Lung (tissue), 11 donors: ENCODE measurements at regions not wholly inside any gene's neighbourhood (a gene's known extent, or its start where the extent isn't known, plus 50 kb on each side); places are given as distances from the start of the nearest gene placed in this dataset.

Experiments
- ATAC-seq: fragments of 200-7000 bp; cut with Tn5 transposase; one replicate; pipeline ENCODE4 v1.9.1; 2020; ENCODE audit warnings: moderate number of reproducible peaks; ENCODE audit not compliant: insufficient read depth, low FRiP score
- DNase-seq, 3 donors: peaks; one replicate each; pipeline ENCODE4 v3.0.0-alpha.2; 2013 to 2017
- H3K27ac ChIP-seq, 2 donors: one replicate each; pipeline ENCODE4 v1.5.1; 2013; ENCODE audit warnings: mild to moderate bottlenecking in 2 of 2, moderate library complexity in 2 of 2, control low read depth in 1 of 2, inconsistent platforms in 1 of 2, low read depth in 1 of 2, low read length in 1 of 2
- H3K27me3 ChIP-seq, 3 donors: one replicate each; pipeline ENCODE4 v1.5.1; 2013; ENCODE audit warnings: low read length in 2 of 3; ENCODE audit not compliant: control insufficient read depth in 3 of 3, insufficient read depth in 3 of 3
- H3K36me3 ChIP-seq, 4 donors: one replicate each; pipeline ENCODE4 v1.5.1; 2013; ENCODE audit warnings: low read length in 4 of 4, mild to moderate bottlenecking in 1 of 4, moderate library complexity in 1 of 4; ENCODE audit not compliant: control insufficient read depth in 4 of 4, insufficient read depth in 4 of 4
- H3K4me1 ChIP-seq, 5 donors: one replicate each; pipeline ENCODE4 v1.5.1; 2013; ENCODE audit warnings: low read length in 5 of 5, mild to moderate bottlenecking in 2 of 5, moderate library complexity in 1 of 5; ENCODE audit not compliant: control insufficient read depth in 5 of 5, insufficient read depth in 5 of 5
- H3K4me3 ChIP-seq: one replicate; pipeline ENCODE4 v1.5.1; 2013; ENCODE audit warnings: mild to moderate bottlenecking, control low read depth, moderate library complexity
- H3K9ac ChIP-seq, 2 donors: one replicate each; pipeline ENCODE4 v1.5.1; 2013; ENCODE audit warnings: low read length in 2 of 2, control low read depth in 1 of 2; ENCODE audit not compliant: insufficient read depth in 1 of 2
- H3K9me3 ChIP-seq, 4 donors: one replicate each; pipeline ENCODE4 v1.5.1; 2013; ENCODE audit warnings: low read length in 3 of 4, mild to moderate bottlenecking in 1 of 4, moderate library complexity in 1 of 4; ENCODE audit not compliant: control insufficient read depth in 4 of 4, insufficient read depth in 3 of 4
- WGBS, 2 donors: extraction: QIAGEN DNeasy Blood & Tissue Kit; methylation state at CpG; one replicate each; pipeline ENCODE4 v1.1.7; 2013; 5-methylcytosine and 5-hydroxymethylcytosine counted together
- TF ChIP-seq, protein P1 (sequence below): IDR thresholded peaks from 2 replicates; pipeline ENCODE4 v1.5.1; 2012; ENCODE audit warnings: mild to moderate bottlenecking; ENCODE audit errors: control extremely low read depth, extremely low read depth
- donor health status: control.
- donor health status: control.
- donor health status: Bipolar disorder and iron deficiency.
- donor health status: healthy.
- donor health status: DM: yes; HTN: yes; CAD: no.

DNA sequence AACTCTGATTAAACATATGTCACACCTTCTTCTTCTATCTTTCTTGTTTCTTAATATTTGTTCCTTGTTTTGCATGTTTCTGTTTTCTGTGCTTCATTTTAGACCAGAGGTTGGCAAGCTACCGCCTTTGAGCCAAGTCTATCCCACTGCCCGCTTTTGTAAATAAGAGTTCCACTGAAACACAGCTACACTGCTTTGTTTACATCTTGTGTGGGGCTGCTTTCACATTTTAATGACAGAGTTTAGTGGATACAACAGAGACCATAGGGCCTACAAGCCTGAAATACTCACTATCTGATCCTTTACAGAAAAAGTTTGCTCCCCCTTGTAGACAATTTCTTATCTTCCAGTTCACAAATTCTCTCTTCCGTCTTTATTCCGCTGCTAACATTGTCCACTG lies 109.4 kb upstream of the SPACA1 start:
- Histone ChIP-seq H3K27ac (no peak overlapping the region), H3K9ac (no peak overlapping the region), H3K36me3 (no peaks in the 10 kb centered on the region), H3K4me3 (no peak overlapping the region), H3K4me1 (no peaks in the 10 kb centered on the region), H3K27me3 (peaks cover 0 to 2% (median 0%) of the 10 kb centered on the region in 3 donors), H3K9me3 (no peaks in the 10 kb centered on the region)
- TF ChIP-seq, protein P1, sequence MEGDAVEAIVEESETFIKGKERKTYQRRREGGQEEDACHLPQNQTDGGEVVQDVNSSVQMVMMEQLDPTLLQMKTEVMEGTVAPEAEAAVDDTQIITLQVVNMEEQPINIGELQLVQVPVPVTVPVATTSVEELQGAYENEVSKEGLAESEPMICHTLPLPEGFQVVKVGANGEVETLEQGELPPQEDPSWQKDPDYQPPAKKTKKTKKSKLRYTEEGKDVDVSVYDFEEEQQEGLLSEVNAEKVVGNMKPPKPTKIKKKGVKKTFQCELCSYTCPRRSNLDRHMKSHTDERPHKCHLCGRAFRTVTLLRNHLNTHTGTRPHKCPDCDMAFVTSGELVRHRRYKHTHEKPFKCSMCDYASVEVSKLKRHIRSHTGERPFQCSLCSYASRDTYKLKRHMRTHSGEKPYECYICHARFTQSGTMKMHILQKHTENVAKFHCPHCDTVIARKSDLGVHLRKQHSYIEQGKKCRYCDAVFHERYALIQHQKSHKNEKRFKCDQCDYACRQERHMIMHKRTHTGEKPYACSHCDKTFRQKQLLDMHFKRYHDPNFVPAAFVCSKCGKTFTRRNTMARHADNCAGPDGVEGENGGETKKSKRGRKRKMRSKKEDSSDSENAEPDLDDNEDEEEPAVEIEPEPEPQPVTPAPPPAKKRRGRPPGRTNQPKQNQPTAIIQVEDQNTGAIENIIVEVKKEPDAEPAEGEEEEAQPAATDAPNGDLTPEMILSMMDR = no peak
- DNase-seq = no peak
- no peak for ATAC-seq
- WGBS, 2 donors = 92 to 97% methylated on average over 4 of the region's 4 CpGs

DNA sequence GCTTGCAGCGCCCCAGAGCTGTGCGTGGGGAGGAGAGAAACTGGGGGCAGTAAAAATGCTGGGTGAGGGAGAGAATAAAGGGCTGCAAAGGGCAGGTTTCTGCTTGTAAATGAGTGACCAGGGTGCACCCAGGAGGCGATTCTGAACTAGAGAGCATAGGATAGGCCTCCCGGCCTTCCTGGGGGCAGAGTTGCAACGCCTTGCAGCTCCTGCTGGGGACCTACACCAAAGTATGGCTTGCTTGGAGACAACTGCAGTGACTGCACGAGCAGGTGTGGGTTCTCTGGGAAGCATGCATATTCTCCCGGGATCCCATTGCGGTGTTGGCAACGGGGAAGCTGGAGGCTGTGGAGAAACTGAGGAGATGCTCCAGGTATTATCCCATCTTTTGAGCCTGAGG lies 111.6 kb upstream of the SPACA1 start:
- WGBS, 2 donors = 88 to 91% methylated on average over 9 of the region's 9 CpGs
- ATAC-seq = no peak
- TF ChIP-seq, protein P1 = no peak

DNA sequence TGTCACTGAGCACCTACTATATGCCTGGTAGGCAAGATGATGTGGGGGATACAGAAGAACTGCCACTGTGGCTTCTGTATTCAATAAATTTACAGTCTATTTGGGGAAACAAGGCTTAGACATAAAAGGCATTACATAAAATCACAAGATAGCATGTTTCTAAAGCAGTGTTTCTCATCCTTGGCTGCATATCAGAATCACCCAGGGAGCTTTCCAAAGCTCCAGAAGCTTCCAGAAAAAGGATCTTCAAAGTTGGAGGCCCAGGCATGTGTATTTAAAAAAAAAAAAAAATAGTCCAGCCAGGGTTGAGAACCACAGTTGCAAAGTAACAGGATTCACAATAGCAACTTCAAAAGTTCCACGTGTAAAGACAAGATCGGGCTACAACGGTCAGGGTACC lies 112.4 kb upstream of the SPACA1 start:
- whole genome bisulfite sequencing, 2 donors = 87 to 88% methylated on average over 3 of the region's 3 CpGs
- Histone ChIP-seq H3K9me3 (no peaks in the 10 kb centered on the region), H3K27me3 (no peaks in the 10 kb centered on the region), H3K4me3 (no peak overlapping the region), H3K36me3 (no peaks in the 10 kb centered on the region), H3K4me1 (no peaks in the 10 kb centered on the region), H3K9ac (no peak overlapping the region), H3K27ac (no peak overlapping the region)
- TF ChIP-seq, protein P1 = no peak
- ATAC-seq = no peak
- no peak for DNase-seq

More for the DNA sequence above, 111.6 kb upstream of the SPACA1 start:
- no peak for DNase-seq
- Histone ChIP-seq H3K4me3 (no peak overlapping the region), H3K36me3 (no peaks in the 10 kb centered on the region), H3K4me1 (no peaks in the 10 kb centered on the region), H3K9me3 (no peaks in the 10 kb centered on the region), H3K27me3 (peaks cover 0 to 2% (median 0%) of the 10 kb centered on the region in 3 donors), H3K9ac (no peak overlapping the region), H3K27ac (no peak overlapping the region)

DNA sequence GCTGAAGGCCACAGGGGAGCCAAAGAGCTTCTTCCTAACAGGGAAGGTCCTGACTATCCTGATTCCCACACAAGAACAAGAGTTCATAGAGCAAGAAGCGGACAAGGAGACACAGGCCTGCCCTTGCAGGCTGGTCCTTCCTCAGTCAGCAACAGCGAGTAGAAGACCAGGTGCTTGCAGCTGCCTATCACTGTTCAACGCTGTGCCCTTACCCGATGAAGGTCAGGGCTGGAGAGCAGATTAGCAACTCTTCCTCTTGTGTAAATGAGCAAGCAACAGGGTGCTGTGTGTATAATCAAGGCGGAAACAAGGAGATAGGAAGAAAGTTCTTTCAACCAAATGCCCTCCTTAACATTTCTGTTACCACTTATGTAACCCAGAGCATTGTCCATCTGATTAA lies 115.3 kb upstream of the SPACA1 start:
- Histone ChIP-seq H3K27ac (no peak overlapping the region), H3K9ac (no peak overlapping the region), H3K27me3 (no peaks in the 10 kb centered on the region), H3K4me3 (no peak overlapping the region), H3K36me3 (no peaks in the 10 kb centered on the region), H3K4me1 (peaks cover 0 to 6% (median 0%) of the 10 kb centered on the region in 5 donors), H3K9me3 (no peaks in the 10 kb centered on the region)
- DNase-seq (no peak), ATAC-seq (no peak)
- TF ChIP-seq, protein P1 = no peak
- WGBS, 2 donors = 72 to 77% methylated on average over 5 of the region's 5 CpGs
